GM19240 (cell line): ENCODE measurements at regions not wholly inside any gene's neighbourhood (a gene's known extent, or its start where the extent isn't known, plus 50 kb on each side); places are given as distances from the start of the nearest gene placed in this dataset.
"Not testable (repeated sequence)": the region's sequence is repeated elsewhere in the genome, so short reads cannot be mapped to it uniquely, and the experiment has no call there.

ENCODE experiments used
- DNase-seq: peaks from one replicate; pipeline ENCODE4 v3.0.0; 2011; ENCODE audit warnings: low spot score; ENCODE audit not compliant: insufficient read length

DNA sequence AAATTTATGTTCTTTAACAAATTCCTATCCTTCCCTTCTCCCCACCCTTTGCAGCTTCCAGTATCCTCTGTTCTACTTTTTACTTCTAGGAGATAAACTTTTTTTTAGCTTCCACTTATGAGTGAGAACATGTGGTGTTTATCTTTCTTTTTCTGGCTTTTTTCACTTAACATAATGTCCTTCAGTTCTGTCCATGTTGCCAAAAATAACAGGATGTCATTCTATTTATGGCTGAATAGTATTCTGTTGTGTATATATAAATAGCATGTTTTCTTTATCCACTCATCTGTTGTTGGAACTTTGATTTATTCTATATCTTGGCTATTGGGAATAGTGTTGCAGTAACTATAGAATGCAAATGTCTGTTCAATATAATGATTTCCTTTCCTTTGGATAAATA, 1191.2 kb downstream of the CNTNAP5 start:
- DNase-seq, result no peak

DNA sequence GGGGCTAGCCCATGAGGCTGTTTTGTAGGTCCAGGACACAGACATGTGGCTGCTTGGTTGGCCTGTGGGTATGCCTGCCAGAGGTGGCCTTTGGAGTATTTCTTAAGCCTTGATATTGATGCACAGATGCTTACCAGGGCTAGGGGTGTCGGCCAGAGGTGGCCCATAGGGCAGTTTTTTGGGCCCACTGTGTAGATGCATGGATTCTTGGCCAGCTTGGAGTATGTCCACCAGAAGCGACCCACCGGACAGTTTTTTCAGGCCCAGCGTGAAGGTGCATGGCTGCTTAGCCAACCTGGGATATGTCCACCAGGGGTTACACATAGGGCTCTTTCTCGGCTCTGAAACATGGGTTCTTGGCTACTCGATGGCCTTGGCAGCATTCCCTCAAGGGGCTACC, 1199.1 kb downstream of the CNTNAP5 start:
- DNase-seq, result no peak

DNA sequence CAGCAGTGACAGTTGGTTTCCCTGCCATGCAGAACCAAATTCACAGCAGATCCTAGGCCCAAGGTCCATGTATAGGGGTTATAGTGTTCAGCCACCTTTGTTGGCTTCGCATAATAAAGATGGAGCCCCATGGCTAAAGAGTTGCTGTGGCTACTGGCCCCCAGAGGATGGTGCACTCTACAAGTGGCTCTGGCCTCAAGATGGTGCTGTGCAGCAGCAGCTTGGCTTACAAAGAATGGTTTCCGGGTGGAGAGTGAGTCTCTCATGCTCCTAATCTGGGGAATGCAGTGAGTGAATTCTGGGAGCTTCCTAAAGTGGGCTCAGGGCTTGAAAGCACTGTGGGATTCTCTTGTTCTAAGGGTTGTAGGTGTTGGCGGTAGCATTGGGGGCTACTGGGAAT, 1199.7 kb downstream of the CNTNAP5 start:
- DNase-seq, result no peak

DNA sequence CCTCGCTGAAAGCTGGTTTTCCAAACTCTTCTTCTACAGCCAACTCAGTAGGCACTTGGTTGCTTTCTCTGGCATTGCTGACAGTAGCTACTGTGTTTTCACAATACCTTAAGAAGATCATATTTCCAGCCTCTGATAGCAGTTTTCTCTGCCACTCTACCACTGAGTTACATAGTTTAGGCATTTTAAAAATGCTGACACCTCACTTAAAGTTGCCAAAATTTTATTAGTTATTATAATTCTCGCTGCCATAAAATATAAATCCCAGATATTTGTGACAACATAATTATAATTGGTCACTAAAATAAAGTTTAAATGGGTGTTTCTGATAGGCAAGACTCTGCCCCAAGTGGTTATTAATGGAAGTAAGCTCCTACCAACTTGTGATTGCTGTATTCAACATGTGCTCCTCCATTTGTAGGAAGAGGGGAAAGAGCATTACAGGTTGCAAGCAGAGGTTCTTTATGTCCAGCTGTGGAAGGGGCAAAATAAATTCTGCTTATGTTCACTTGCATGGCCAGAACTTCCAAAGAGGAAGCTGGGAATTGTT, 1202.8 kb downstream of the CNTNAP5 start:
- DNase-seq, result no peak

DNA sequence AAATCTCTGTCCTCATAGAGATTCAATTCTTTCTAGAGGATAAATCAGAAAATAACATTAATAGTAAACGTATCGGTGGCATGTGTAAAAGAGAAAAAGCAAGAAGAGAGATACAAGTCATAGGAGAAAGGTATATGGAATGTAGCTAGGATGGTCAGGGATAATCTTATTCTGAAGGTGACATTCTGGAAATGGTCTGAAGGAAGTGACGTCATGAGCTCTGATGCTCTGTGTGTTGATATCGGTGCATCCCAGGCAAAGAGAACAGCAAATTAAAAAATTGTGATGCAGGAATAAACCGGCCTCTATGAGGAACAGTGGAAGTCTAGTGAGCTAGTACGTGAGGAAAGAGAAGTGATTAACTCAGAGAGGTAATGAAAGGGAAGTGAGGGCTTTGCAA, 1215.8 kb downstream of the CNTNAP5 start:
- no peak for DNase-seq

DNA sequence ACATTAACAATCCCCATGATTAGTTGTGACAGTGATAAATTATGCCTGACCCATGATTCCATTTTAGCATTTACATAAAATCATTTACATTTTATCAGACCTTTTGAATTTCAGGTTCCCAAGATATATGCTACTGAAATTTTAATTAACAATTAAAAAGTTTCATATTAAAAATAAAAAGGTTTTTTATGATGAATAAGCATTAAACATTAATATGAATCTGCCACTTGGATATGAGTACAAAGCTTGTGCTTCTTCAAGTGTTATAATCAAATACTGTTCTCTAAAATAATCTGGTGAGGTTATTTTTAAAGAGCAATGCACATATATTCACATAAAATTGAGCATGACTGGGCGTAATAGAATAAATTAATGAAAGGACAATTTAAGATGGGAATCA, 1218.0 kb downstream of the CNTNAP5 start:
- DNase-seq, result no peak

DNA sequence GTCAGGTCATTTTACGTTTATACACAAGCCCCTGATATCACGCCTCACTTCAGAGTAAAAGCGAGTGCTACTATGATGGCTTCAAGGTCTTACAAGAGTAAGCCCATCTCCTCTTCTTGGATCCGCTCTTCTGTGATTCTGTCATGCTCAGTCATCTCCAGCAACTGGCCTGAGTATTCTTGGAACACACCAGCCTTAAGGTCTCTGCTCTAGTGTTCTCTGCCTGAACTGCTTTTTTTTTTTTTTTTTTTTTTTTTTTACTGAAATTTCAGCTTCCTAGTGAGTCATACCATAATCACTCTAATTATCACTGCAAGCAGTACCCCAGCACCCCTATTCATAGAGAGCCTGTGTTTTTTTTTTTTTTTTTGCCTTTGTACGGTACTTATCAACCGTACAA, 1228.9 kb downstream of the CNTNAP5 start:
- DNase-seq, result no peak

DNA sequence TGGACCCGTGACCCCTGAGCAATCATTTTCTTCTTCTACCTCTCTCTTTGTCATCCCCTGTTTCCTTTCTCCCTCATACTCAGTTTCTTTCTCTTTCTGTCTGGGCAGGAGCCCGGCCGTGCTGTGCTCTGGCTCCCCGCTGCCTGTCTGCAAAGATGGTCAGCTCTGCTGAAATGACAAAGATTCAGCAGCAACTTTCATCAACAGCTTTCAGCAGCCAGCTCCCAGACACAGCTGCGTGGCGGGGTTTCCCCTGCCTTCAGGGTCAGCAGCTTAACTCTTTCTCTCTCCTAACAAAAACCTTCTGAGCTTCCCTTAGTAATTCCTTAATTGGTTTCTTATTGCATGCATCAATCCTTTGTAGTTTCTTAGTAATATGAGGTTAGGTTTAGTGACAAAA, 1234.4 kb downstream of the CNTNAP5 start:
- DNase-seq, result no peak

DNA sequence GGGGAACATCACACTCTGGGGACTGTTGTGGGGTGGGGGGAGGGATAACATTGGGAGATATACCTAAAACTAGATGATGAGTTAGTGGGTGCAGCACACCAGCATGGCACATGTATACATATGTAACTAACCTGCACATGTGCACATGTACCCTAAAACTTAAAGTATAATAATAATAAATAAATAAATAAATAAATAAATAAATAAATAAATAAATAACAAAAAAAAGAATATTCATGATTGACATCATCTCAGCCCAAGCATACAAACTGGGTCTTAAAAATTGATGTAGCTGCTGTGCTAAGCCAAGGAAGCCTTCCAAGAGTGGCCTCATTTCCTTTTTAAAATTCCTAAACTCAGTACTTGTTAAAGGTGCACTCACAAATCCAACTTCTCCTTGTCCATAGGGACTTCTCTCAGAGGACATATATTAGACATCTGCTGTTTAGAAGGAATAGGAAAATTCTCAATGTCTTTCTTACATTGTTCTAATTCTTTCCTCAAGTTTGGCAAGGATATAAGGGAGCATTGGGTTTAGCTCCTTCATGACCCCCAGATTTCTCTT, 1235.4 kb downstream of the CNTNAP5 start:
- DNase-seq, result not testable (repeated sequence)

DNA sequence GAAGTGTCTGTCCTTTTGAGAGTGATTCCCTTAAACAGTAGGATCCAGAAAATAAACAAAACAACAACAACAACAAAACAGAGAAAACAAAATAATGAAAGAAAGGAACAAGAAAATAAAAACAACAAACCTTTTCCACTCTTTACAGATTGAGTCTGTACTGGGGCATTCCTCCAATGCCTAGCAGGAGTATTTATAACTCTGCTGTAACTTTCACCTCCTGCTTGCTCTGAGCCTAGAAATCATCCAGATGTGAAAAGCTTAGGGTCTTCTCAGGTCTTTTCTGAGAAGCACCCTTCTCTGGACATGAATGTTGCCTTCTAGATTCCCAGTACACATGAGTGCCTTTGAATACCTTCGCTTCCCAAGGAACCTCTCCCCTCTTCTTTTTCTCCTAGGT, 1239.4 kb downstream of the CNTNAP5 start:
- no peak for DNase-seq

DNA sequence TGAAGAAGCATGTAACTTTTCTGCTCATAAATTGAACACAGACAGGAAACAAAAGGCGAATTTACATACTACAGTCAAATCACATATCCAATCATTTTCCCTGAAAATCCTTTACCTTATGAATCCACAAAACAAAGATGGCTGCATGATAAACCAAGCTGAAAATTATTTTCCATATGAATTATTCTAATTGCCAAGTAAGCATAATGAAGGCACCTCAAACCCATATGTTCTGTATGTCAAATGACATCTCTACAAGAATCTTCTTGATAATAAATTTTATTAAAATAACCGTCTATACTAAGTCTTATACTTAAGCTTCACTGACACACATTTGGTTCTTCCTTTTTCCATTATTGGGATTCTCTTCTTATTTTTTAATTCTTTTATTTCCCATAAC, 1242.6 kb downstream of the CNTNAP5 start:
- no peak for DNase-seq

DNA sequence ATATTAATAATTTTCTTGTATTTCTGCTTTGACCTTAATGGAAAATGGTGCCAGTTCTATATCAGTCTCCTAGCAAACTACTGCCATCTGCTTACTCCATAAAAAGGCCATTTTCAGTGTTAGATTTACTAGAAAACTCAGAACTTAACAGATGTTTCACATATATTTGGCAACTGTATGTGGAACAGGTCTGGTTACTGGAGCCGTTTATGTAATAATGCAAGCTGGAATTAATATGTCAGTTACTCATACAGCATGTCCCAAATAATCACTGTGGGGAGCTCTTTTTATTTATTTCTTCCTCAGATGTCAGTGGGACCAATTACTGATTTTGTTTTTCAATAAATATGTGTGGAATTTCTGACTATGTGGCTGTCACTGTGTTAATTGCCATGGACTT, 1247.6 kb downstream of the CNTNAP5 start:
- DNase-seq, result no peak

DNA sequence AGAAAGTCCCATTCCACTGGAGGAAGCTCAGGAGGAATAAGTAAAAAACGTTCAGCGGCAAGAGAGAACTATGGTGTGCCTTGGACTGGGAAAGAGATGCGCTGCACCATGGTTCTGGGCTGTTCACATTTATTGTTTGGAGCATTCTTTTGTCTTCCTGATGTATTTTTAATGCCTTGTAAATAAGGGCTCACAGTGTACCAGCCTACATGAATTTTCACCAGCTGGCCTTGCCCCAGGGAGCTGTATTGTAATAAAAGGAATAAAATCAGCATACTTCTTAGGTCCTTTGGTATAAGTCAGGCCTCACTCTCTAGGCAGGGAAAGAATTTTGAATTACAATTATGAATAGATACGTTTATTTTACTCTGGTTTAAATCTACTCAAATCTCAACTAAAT, 1249.6 kb downstream of the CNTNAP5 start:
- no peak for DNase-seq

DNA sequence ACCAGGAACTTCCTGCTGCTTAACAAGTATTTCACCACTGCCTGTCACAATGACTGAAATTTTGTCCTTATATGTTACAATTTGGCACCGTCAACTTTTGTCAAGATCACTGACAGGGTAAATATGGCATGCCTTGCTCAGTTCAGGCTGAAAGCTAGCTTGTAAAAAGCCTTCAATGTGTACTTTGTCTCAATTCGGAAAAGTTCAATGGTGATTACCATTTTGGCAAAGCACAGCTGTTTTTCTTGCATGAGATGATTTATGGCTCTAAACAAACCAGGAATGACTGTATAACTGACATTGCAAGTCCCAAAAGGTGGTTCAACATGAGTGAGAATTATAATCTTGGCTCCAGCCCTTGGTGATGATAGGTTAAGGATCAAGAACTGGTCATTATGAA, 1255.2 kb downstream of the CNTNAP5 start:
- DNase-seq, result no peak

DNA sequence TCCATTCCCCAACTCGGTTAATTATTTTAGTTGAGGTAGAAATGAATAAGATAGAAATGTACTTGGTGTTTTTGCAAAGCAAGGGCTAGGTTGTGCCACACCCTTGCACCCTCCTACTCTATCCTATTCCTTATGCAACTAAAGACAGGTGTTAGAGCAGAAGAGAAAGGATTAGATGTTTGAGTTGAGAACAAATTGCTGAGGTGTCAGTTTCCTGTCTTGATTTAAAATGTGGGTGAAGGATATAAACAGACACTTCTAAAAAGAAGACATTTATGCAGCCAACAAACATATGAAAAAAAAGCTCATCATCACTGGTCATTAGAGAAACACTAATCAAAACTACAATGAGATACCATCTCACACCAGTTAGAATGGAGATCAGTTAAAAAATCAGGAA, 1256.2 kb downstream of the CNTNAP5 start:
- DNase-seq, result no peak

DNA sequence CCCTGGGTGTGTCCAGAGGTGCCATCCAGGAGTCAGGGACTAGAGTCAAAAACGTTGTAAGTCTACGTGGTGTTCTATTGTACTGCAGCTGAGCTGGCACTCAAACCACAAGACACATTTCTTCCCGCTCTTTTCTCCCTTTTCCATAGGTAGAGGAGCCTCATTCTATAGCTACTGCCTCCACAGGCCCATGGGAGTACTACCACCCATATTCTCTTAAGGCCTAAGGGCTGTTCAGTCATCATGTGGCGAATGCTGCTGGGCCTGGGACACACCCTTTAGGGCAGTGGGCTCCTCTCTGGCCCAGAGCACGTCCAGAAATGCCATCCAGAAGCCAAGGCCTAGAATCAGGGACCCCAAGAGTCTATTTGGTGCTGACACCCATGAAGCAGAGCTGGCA, 1271.7 kb downstream of the CNTNAP5 start:
- no peak for DNase-seq

DNA sequence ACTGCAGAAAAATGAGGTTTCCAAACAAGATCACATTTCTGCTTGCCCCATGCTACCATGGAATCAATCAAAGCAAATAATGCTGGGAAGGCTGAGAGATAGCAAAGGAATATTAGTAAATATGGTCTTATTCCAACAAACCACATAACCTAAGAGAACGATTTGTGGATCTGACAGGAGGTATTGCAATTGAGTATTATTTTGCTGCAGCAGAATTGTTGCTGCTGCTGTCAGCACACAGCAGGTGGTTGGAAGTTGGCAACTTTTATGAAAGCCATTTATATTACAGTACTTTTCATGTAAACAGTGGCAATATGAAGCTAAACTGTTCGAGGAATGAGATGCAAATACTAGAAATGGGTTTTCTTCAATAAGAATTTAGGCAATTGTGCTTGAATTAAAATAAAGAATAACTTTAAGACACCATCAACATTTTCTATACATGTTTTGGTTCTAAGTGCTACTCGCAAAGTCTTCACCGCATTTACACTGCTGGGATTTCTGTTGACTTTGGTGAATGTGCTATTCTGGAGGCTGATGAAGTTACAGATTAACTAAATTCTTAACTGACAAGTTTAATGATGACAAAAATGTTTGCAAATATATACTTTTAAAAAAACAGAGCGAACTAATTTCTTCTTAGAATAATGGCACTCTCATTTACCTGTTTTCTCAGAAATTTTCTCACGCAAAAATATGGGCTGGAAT, 1285.7 kb downstream of the CNTNAP5 start:
- no peak for DNase-seq

DNA sequence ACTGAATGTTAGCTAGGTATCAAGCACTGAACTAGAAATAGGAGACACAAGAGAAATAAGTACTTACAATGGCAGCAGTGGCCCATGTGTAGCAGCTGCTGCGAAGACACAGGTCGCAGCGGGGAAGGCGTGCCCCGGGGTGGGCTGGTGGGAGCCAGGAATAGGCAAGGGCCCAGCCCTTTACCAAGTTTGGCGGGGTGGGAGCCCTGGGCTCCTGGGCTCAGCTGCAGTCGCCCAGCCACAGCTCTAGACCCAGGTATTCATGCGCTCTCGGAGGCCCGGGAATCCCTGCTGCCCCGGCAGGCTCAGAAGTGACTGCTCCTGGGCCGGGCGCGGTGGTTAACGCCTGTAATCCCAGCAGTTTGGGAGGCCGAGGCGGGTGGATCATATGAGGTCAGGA, 1287.3 kb downstream of the CNTNAP5 start:
- DNase-seq, result no peak

DNA sequence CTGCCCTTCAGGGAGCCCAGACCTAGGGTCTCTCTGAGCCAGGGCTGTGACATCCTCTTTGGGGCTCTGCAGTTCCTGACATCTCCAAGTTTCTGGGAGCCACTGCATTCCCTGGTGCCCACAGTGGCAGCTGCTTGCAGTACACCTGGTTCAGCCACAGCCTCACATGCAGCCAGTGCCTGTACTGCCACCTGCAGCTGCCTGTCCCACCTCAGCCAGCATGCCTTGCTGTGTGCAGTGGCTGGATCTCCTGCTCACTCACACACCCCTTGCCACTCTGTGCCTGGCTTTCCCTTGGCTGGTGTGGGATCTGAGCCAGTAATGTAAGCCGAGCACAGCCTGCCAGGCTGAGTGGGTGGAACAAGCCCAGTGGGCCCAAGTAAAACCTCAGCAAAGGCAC, 1288.7 kb downstream of the CNTNAP5 start:
- no peak for DNase-seq

DNA sequence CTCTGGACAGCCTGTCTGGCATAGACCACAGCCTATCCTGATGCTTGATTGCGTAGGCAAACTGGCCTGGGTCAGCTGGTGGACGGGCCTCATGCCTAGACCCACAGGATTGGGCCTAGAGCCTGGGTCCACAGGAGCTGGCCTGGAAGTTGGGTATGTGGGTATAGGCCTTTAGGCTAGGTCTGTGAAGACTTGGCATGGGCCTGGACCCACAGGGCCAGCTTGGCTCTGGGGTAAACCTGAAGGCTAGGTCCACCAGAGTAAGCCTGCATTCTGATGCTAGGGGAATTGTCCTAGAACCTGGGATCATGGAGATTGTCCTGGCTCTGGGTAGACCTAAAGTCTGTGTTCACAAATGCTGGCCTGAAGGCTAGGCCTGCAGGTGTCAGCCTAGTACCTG, 1293.7 kb downstream of the CNTNAP5 start:
- no peak for DNase-seq

DNA sequence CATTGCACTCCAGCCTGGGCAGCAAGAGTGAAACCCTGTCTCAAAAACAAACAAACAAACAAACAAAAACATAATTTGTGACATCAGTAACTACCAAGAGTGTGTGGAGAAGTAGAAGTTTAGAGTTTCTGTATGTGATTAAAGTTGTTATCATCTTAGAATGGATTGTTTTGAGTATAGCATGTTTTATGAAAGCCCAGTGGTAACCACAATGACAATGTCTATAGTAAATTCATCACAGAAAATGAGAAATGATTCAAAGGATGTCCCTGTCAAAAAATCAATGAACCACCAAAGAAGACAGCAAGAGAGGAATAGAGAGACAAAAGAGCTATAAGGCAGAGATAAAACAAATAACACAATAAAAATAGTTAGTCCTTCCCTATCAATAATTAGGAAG, 1299.2 kb downstream of the CNTNAP5 start:
- DNase-seq, result no peak

DNA sequence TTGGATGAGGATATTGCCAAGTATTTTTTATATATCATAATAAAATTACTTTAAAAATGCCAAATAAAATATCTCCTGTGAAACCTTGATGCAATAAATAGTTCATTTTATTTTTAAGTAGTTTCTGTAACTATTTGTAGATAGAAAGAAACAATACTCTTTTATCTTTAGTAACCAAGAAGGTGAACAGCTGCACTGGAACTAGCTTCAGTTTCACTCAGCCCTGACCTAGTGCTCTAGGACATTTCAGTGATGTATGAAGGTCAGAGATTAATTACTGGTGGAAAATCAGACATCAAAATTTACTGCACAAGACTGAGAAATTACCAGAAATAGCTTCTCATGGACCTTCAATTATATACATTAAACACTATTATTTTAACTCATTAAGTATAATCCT, 1305.0 kb downstream of the CNTNAP5 start:
- no peak for DNase-seq

DNA sequence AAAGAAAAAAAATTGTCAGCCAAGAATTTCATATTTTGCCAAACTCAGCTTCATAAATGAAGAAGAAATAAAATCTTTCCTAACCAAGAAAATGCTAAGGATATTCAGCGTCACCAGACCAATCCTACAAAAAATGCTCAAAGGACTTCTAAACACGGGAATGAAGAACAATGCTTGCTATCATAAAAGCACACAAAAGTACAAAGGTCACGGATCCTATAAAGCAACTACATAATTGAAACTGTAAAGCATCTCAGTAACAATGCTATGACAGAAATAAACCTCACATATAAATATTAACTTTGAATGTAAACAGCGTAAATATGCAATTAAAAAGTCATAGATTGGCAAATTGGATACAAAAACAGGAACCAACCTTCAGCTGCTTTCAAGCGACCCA, 1314.6 kb upstream of the GYPC start:
- DNase-seq, result no peak
